ENCODE measurements at regions not wholly inside any gene's neighbourhood (a gene's known extent, or its start where the extent isn't known, plus 50 kb on each side); places are given as distances from the start of the nearest gene placed in this dataset.

DNA sequence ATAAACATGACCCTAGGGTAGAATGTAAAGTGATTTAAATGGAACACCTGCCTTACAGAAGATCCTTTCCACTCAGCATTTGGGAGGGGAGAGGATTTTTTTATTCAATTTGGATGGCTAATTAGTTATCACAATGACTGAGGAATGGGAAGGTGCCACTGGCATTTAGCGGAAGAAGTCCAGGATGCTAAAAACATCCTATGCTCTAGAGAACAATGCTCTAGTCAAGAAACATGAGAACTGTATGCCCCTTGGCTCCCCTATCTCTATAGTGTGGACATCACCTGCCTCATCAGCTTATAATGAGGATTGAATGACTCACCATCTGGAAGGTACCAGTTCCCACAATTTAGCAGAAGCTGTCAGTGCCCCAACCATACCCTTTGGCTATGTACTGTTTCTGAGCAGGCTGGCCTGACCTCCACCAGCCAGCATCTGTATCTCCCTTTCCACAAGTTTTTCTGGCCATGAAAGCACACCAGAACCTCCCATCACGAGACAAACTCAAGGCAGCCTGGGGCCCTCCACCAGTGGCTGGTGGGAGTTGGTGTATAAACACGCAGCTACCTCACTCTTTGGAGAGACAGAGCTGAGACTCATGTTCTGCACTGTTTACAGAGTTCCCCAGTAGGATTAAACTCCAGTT, 109.7 kb upstream of the VASH1 start:
- TF ChIP-seq, protein P1, sequence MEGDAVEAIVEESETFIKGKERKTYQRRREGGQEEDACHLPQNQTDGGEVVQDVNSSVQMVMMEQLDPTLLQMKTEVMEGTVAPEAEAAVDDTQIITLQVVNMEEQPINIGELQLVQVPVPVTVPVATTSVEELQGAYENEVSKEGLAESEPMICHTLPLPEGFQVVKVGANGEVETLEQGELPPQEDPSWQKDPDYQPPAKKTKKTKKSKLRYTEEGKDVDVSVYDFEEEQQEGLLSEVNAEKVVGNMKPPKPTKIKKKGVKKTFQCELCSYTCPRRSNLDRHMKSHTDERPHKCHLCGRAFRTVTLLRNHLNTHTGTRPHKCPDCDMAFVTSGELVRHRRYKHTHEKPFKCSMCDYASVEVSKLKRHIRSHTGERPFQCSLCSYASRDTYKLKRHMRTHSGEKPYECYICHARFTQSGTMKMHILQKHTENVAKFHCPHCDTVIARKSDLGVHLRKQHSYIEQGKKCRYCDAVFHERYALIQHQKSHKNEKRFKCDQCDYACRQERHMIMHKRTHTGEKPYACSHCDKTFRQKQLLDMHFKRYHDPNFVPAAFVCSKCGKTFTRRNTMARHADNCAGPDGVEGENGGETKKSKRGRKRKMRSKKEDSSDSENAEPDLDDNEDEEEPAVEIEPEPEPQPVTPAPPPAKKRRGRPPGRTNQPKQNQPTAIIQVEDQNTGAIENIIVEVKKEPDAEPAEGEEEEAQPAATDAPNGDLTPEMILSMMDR (IDR thresholded peaks at IDR 0.05), result no peak
- TF ChIP-seq POLR2A (IDR thresholded peaks at IDR 0.05) (no peak), EP300 (IDR thresholded peaks at IDR 0.05) (no peak), POLR2AphosphoS5 (IDR thresholded peaks at IDR 0.05) (no peak)
